Testis (tissue), 2 donors: ENCODE measurements at regions not wholly inside any gene's neighbourhood (a gene's known extent, or its start where the extent isn't known, plus 50 kb on each side); places are given as distances from the start of the nearest gene placed in this dataset.

Source experiments
- POLR2A ChIP-seq: fragments of 450-650 bp; IDR thresholded peaks from one replicate; pipeline ENCODE4 v1.6.1; 2017; ENCODE audit warnings: antibody characterized with exemption, mild to moderate bottlenecking, moderate library complexity
- TF ChIP-seq, protein P1 (sequence below), 3 experiments: fragments of 450-650 bp in 2 of 3; fragments of 200-600 bp in 1 of 3; sonication (generic) in 1 of 3; IDR thresholded peaks; one replicate each; pipeline ENCODE4 v1.5.1; 2016 to 2019; ENCODE audit warnings: antibody characterized with exemption in 3 of 3, mild to moderate bottlenecking in 2 of 3, moderate library complexity in 1 of 3

DNA sequence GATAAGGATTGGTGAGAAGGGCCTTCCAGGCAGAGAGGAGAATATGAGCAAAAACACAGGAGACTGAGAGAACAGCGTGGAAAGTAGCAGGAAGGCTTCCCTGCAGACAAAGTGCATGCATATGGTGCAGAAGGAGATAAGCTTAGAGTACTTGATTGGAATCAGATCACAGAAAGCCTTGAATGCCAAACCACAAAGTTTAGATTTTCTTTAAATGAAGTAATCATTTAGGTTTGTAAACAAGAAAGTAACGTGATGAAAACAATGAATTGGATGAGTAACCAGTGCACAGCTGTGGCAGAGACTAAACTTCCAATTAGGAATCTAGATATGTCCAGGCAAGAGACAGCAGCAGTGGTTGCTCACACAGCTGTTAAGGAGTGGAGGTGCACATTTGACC, 83.8 kb upstream of the C1QTNF7 start:
- TF ChIP-seq, protein P1, sequence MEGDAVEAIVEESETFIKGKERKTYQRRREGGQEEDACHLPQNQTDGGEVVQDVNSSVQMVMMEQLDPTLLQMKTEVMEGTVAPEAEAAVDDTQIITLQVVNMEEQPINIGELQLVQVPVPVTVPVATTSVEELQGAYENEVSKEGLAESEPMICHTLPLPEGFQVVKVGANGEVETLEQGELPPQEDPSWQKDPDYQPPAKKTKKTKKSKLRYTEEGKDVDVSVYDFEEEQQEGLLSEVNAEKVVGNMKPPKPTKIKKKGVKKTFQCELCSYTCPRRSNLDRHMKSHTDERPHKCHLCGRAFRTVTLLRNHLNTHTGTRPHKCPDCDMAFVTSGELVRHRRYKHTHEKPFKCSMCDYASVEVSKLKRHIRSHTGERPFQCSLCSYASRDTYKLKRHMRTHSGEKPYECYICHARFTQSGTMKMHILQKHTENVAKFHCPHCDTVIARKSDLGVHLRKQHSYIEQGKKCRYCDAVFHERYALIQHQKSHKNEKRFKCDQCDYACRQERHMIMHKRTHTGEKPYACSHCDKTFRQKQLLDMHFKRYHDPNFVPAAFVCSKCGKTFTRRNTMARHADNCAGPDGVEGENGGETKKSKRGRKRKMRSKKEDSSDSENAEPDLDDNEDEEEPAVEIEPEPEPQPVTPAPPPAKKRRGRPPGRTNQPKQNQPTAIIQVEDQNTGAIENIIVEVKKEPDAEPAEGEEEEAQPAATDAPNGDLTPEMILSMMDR (IDR thresholded peaks at IDR 0.05): no peak
- no peak for TF ChIP-seq POLR2A
